ENCODE measurements at regions not wholly inside any gene's neighbourhood (a gene's known extent, or its start where the extent isn't known, plus 50 kb on each side); places are given as distances from the start of the nearest gene placed in this dataset.

- Histone ChIP-seq H4K91ac (replicated peaks; ENCODE audit: insufficient read length, low read length) (no peak overlapping the region), H3K9me3 (ENCODE audit: insufficient read depth in 2 of 2, low read depth in 1 of 2, low read length in 1 of 2) (no peaks in the 10 kb centered on the region), H3K4me3 (ENCODE audit: extremely low read depth in 1 of 4, insufficient read depth in 2 of 4, low read depth in 3 of 4, low read length in 4 of 4) (no peak overlapping the region), H3K27me3 (replicated peaks in 1 of 4; ENCODE audit: control insufficient read depth in 3 of 4, extremely low read depth in 1 of 4, insufficient read depth in 3 of 4, low read length in 3 of 4) (no peaks in the 10 kb centered on the region), H3K4me2 (ENCODE audit: insufficient read depth in 1 of 2, low read depth in 2 of 2, low read length in 2 of 2) (no peak overlapping the region), H2BK120ac (replicated peaks; ENCODE audit: low read depth, low read length) (no peak overlapping the region), H2BK15ac (ENCODE audit: low read length) (no peak overlapping the region), H4K8ac (ENCODE audit: extremely low read depth, insufficient read depth, low read length) (no peak overlapping the region), H4K5ac (ENCODE audit: insufficient read length, low read depth, low read length) (no peak overlapping the region), H3K23ac (ENCODE audit: insufficient read length) (no peak overlapping the region), H2AFZ (ENCODE audit: low read length) (no peak overlapping the region), H4K20me1 (replicated peaks in 1 of 2; ENCODE audit: control insufficient read depth in 1 of 2, insufficient read depth in 2 of 2, low read length in 2 of 2) (no peaks in the 10 kb centered on the region), H3K56ac (replicated peaks; ENCODE audit: insufficient read length, low read depth, low read length) (no peak overlapping the region), H3K79me2 (ENCODE audit: control insufficient read depth in 1 of 2, insufficient read depth in 2 of 2, low read length in 2 of 2) (no peaks in the 10 kb centered on the region), H3K14ac (ENCODE audit: insufficient read length) (no peak overlapping the region), H3K18ac (ENCODE audit: extremely low read depth, low read length) (no peak overlapping the region), H3K4ac (replicated peaks; ENCODE audit: insufficient read length, low read depth, low read length) (no peak overlapping the region), H3K9ac (replicated peaks in 1 of 4; ENCODE audit: extremely low read depth in 1 of 4, low read depth in 3 of 4, low read length in 3 of 4) (no peak overlapping the region), H3K23me2 (ENCODE audit: low read depth, low read length) (no peaks in the 10 kb centered on the region; the same call in 1 of the 2 replicates), H3K4me1 (replicated peaks in 1 of 4; ENCODE audit: control insufficient read depth in 3 of 4, insufficient read depth in 4 of 4, low read length in 3 of 4) (peaks cover 0 to 3% (median 0%) of the 10 kb centered on the region in 4 experiments; a peak in 1 of 7 replicates), H3K79me1 (ENCODE audit: low read depth, low read length) (no peaks in the 10 kb centered on the region), H2BK5ac (ENCODE audit: low read depth, low read length) (no peak overlapping the region), H2BK12ac (ENCODE audit: low read depth, low read length) (no peak overlapping the region), H2BK20ac (ENCODE audit: low read length) (no peak overlapping the region), H2AK5ac (ENCODE audit: low read depth, low read length) (no peak overlapping the region), H3K36me3 (ENCODE audit: control insufficient read depth in 2 of 4, insufficient read depth in 4 of 4, low read length in 3 of 4) (no peaks in the 10 kb centered on the region), H3K27ac (ENCODE audit: low read depth, low read length) (no peak overlapping the region)
- 98% methylated on average over 5 of the region's 5 CpGs; no CpG with 5 or more reads in 1 of the 2 experiments for WGBS, 2 experiments (ENCODE audit: extremely low coverage in 1 of 2, insufficient coverage in 1 of 2, insufficient read length in 1 of 2, insufficient replicate concordance in 2 of 2, low coverage in 1 of 2, low lambda C conversion rate in 2 of 2, missing lambda C conversion rate in 1 of 2)
- FAIRE-seq (no peak), DNase-seq (ENCODE audit: low read depth in 1 of 2, low spot score in 2 of 2) (no peak)
- CTCF ChIA-PET (ENCODE audit: partially characterized antibody), result interaction anchor here (1.1 to 1.2 kb wide), 3 partner anchors 12 to 147 kb away, joined by 3 to 4 read pairs (median 3); no protein-coding TSS in a partner anchor
- POLR2A ChIA-PET (ENCODE audit: partially characterized antibody), result interaction anchor here (0.6 to 0.7 kb wide), 2 partner anchors 188 to 1811 kb away, joined by 3 read pairs; partner anchors contain the start of gene KCNS3
- TF ChIP-seq CHD2 (IDR thresholded peaks at IDR 0.05; ENCODE audit: low read length) (no peak), RXRA (IDR thresholded peaks at IDR 0.05; ENCODE audit: insufficient read depth, low read depth, low read length) (no peak), POLR2A (IDR thresholded peaks at IDR 0.05; ENCODE audit: control extremely low read depth in 1 of 2, low read depth in 2 of 2, low read length in 2 of 2) (no peak), JUN (IDR thresholded peaks at IDR 0.05; ENCODE audit: low read depth, low read length) (no peak), TAF1 (IDR thresholded peaks at IDR 0.05; ENCODE audit: low read depth, low read length) (no peak), KDM5A (IDR thresholded peaks at IDR 0.05; ENCODE audit: low read length) (no peak), TCF12 (IDR thresholded peaks at IDR 0.05; ENCODE audit: low read depth, low read length) (no peak), BRCA1 (IDR thresholded peaks at IDR 0.05; ENCODE audit: low read depth, low read length) (no peak), EP300 (IDR thresholded peaks at IDR 0.05; ENCODE audit: borderline replicate concordance in 1 of 2, low read depth in 2 of 2, low read length in 2 of 2) (no peak), TBP (IDR thresholded peaks at IDR 0.05; ENCODE audit: low read depth, low read length) (no peak), EGR1 (IDR thresholded peaks at IDR 0.05; ENCODE audit: borderline replicate concordance, low read depth, low read length) (no peak), CBX5 (IDR thresholded peaks at IDR 0.05; ENCODE audit: low read depth, low read length) (no peak), KDM4A (IDR thresholded peaks at IDR 0.05; ENCODE audit: low read depth, low read length, severe bottlenecking) (no peak), NANOG (IDR thresholded peaks at IDR 0.05; ENCODE audit: insufficient read depth, low read depth, low read length, poor library complexity, severe bottlenecking) (no peak)
- TF ChIP-seq, protein P1, sequence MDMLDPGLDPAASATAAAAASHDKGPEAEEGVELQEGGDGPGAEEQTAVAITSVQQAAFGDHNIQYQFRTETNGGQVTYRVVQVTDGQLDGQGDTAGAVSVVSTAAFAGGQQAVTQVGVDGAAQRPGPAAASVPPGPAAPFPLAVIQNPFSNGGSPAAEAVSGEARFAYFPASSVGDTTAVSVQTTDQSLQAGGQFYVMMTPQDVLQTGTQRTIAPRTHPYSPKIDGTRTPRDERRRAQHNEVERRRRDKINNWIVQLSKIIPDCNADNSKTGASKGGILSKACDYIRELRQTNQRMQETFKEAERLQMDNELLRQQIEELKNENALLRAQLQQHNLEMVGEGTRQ (IDR thresholded peaks at IDR 0.05; ENCODE audit: low read length), result no peak
Observed at GRCh38 chr2:18066066-18066465, 187.6 kb downstream of the KCNS3 start.
